ENCODE measurements at regions not wholly inside any gene's neighbourhood (a gene's known extent, or its start where the extent isn't known, plus 50 kb on each side); places are given as distances from the start of the nearest gene placed in this dataset.
"Not testable (repeated sequence)": the region's sequence is repeated elsewhere in the genome, so short reads cannot be mapped to it uniquely, and the experiment has no call there.

- dilution Hi-C loops (cut with MboI; ENCODE audit: extremely low pct_ligation_motif_present, low sequenced_read_pairs) = no loop called here
- Histone ChIP-seq H3K27ac (ENCODE audit: control insufficient read depth, insufficient read depth, low read length) (no peak overlapping the region), H3K36me3 (ENCODE audit: control insufficient read depth in 2 of 2, extremely low read depth in 1 of 2, insufficient read depth in 2 of 2, low read length in 2 of 2) (no peaks in the 10 kb centered on the region), H3K9me1 (ENCODE audit: control insufficient read depth, extremely low read depth, insufficient read depth, low read length) (no peaks in the 10 kb centered on the region), H3K79me2 (ENCODE audit: control insufficient read depth, insufficient read depth, low read length) (no peaks in the 10 kb centered on the region), H2AFZ (ENCODE audit: control insufficient read depth, low read length) (no peak overlapping the region), H4K20me1 (ENCODE audit: control insufficient read depth, extremely low read depth, insufficient read depth, low read length) (no peaks in the 10 kb centered on the region), H3K4me2 (ENCODE audit: control insufficient read depth, extremely low read depth, insufficient read depth, low read depth, low read length) (no peak overlapping the region), H3K4me1 (ENCODE audit: control insufficient read depth, extremely low read depth, insufficient read depth, low read length) (no peaks in the 10 kb centered on the region), H3K9me3 (ENCODE audit: control insufficient read depth, low read depth, low read length) (no peaks in the 10 kb centered on the region), H3K27me3 (ENCODE audit: control insufficient read depth, extremely low read depth, insufficient read depth, low read length) (no peaks in the 10 kb centered on the region), H3K4me3 (ENCODE audit: control insufficient read depth in 2 of 3, extremely low read depth in 1 of 3, insufficient read depth in 2 of 3, low read depth in 1 of 3, low read length in 3 of 3) (no peak overlapping the region), H3K9ac (ENCODE audit: control insufficient read depth, extremely low read depth, insufficient read depth, low read length) (no peak overlapping the region)
- no peak for DNase-seq (ENCODE audit: low read depth, low spot score)
- FAIRE-seq = no peak
- TF ChIP-seq CTCF (optimal IDR thresholded peaks at IDR 0.05 in 1 of 3, IDR thresholded peaks at IDR 0.05 in 1 of 3, conservative IDR thresholded peaks at IDR 0.05 in 1 of 3; ENCODE audit: extremely low read depth in 1 of 3, insufficient read depth in 2 of 3, low read length in 3 of 3) (no peak), EZH2 (IDR thresholded peaks at IDR 0.05; ENCODE audit: low read length) (no peak)
These were observed 311.7 kb downstream of the TRIM36 start for GRCh38 chr5:114857941-114858551.

- FAIRE-seq; H3K4me1 ChIP-seq (ENCODE audit: control insufficient read depth, extremely low read depth, insufficient read depth, low read length); H3K27me3 ChIP-seq (ENCODE audit: control insufficient read depth, extremely low read depth, insufficient read depth, low read length); H3K4me2 ChIP-seq (ENCODE audit: control insufficient read depth, extremely low read depth, insufficient read depth, low read depth, low read length); H4K20me1 ChIP-seq (ENCODE audit: control insufficient read depth, extremely low read depth, insufficient read depth, low read length); H3K9me3 ChIP-seq (ENCODE audit: control insufficient read depth, low read depth, low read length); H3K4me3 ChIP-seq (ENCODE audit: control insufficient read depth in 2 of 3, extremely low read depth in 1 of 3, insufficient read depth in 2 of 3, low read depth in 1 of 3, low read length in 3 of 3); dilution Hi-C loops (cut with MboI; ENCODE audit: extremely low pct_ligation_motif_present, low sequenced_read_pairs); H2AFZ ChIP-seq (ENCODE audit: control insufficient read depth, low read length); DNase-seq (ENCODE audit: low read depth, low spot score); H3K9ac ChIP-seq (ENCODE audit: control insufficient read depth, extremely low read depth, insufficient read depth, low read length); H3K9me1 ChIP-seq (ENCODE audit: control insufficient read depth, extremely low read depth, insufficient read depth, low read length); H3K36me3 ChIP-seq (ENCODE audit: control insufficient read depth in 2 of 2, extremely low read depth in 1 of 2, insufficient read depth in 2 of 2, low read length in 2 of 2); H3K27ac ChIP-seq (ENCODE audit: control insufficient read depth, insufficient read depth, low read length); H3K79me2 ChIP-seq (ENCODE audit: control insufficient read depth, insufficient read depth, low read length): not testable (repeated sequence)
These were observed 325.0 kb downstream of the TRIM36 start for GRCh38 chr5:114844711-114845110.

- Histone ChIP-seq H3K4me1 (ENCODE audit: control insufficient read depth, extremely low read depth, insufficient read depth, low read length) (no peaks in the 10 kb centered on the region), H3K4me3 (ENCODE audit: control insufficient read depth in 2 of 3, extremely low read depth in 1 of 3, insufficient read depth in 2 of 3, low read depth in 1 of 3, low read length in 3 of 3) (no peak overlapping the region), H3K36me3 (ENCODE audit: control insufficient read depth in 2 of 2, extremely low read depth in 1 of 2, insufficient read depth in 2 of 2, low read length in 2 of 2) (no peaks in the 10 kb centered on the region), H3K4me2 (ENCODE audit: control insufficient read depth, extremely low read depth, insufficient read depth, low read depth, low read length) (no peak overlapping the region), H3K27me3 (ENCODE audit: control insufficient read depth, extremely low read depth, insufficient read depth, low read length) (no peaks in the 10 kb centered on the region), H3K9me3 (ENCODE audit: control insufficient read depth, low read depth, low read length) (no peaks in the 10 kb centered on the region), H3K79me2 (ENCODE audit: control insufficient read depth, insufficient read depth, low read length) (no peaks in the 10 kb centered on the region), H3K27ac (ENCODE audit: control insufficient read depth, insufficient read depth, low read length) (no peak overlapping the region), H4K20me1 (ENCODE audit: control insufficient read depth, extremely low read depth, insufficient read depth, low read length) (no peaks in the 10 kb centered on the region), H2AFZ (ENCODE audit: control insufficient read depth, low read length) (no peak overlapping the region), H3K9ac (ENCODE audit: control insufficient read depth, extremely low read depth, insufficient read depth, low read length) (no peak overlapping the region), H3K9me1 (ENCODE audit: control insufficient read depth, extremely low read depth, insufficient read depth, low read length) (no peaks in the 10 kb centered on the region)
- dilution Hi-C loops (cut with MboI; ENCODE audit: extremely low pct_ligation_motif_present, low sequenced_read_pairs) = no loop called here
- TF ChIP-seq EZH2 (IDR thresholded peaks at IDR 0.05; ENCODE audit: low read length) = no peak
- no peak for TF ChIP-seq CTCF (optimal IDR thresholded peaks at IDR 0.05 in 1 of 3, IDR thresholded peaks at IDR 0.05 in 1 of 3, conservative IDR thresholded peaks at IDR 0.05 in 1 of 3; ENCODE audit: extremely low read depth in 1 of 3, insufficient read depth in 2 of 3, low read length in 3 of 3)
- FAIRE-seq = no peak
- DNase-seq (ENCODE audit: low read depth, low spot score) = no peak
These were observed 330.3 kb downstream of the TRIM36 start for GRCh38 chr5:114839360-114839759.
